GM23248 (cell line): ENCODE measurements at regions not wholly inside any gene's neighbourhood (a gene's known extent, or its start where the extent isn't known, plus 50 kb on each side); places are given as distances from the start of the nearest gene placed in this dataset.

ENCODE experiments used
- EZH2 ChIP-seq: fragments of 200-600 bp; sonication (generic); IDR thresholded peaks from 2 replicates; pipeline ENCODE4 v1.6.1; 2018; ENCODE audit warnings: antibody characterized with exemption, mild to moderate bottlenecking; ENCODE audit not compliant: insufficient read depth, poor library complexity, severe bottlenecking
- EZH2phosphoT487 ChIP-seq: fragments of 200-600 bp; sonication (generic); IDR thresholded peaks from 2 replicates; pipeline ENCODE4 v1.6.1; 2018; ENCODE audit warnings: antibody characterized with exemption, moderate library complexity, mild to moderate bottlenecking, low read depth; ENCODE audit not compliant: insufficient read depth

- no peak for TF ChIP-seq EZH2
- no peak for TF ChIP-seq EZH2phosphoT487
These were observed 308.1 kb downstream of the ADGRL2 start for GRCh38 chr1:82108843-82109242.
